DOHH2 (cell line): ENCODE measurements at regions not wholly inside any gene's neighbourhood (a gene's known extent, or its start where the extent isn't known, plus 50 kb on each side); places are given as distances from the start of the nearest gene placed in this dataset.

Source experiments
- CTCF ChIP-seq: fragments of 200-600 bp; sonication (generic); IDR thresholded peaks from one replicate; pipeline ENCODE4 v1.5.1; 2014; ENCODE audit warnings: antibody characterized with exemption, mild to moderate bottlenecking, low read depth, low read length; ENCODE audit not compliant: poor library complexity, severe bottlenecking
- EZH2phosphoT487 ChIP-seq: fragments of 200-600 bp; sonication (generic); IDR thresholded peaks from 2 replicates; pipeline ENCODE4 v1.6.1; 2017; ENCODE audit warnings: borderline replicate concordance, mild to moderate bottlenecking, antibody characterized with exemption, low read length, moderate library complexity, mixed read lengths

GRCh38 chr11:95680169-95680929 lies 109.2 kb downstream of the FAM76B start:
- no peak for TF ChIP-seq CTCF
- no peak for TF ChIP-seq EZH2phosphoT487
